Ovary (tissue), 3 donors: ENCODE measurements at regions not wholly inside any gene's neighbourhood (a gene's known extent, or its start where the extent isn't known, plus 50 kb on each side); places are given as distances from the start of the nearest gene placed in this dataset.

Source experiments
- CTCF ChIP-seq, 3 donors: fragments of 450-650 bp in 2 of 3; fragments of 200-600 bp in 1 of 3; IDR thresholded peaks; one replicate each; pipeline versions ENCODE4 v1.5.1 to v1.8.0; 2016 to 2022; ENCODE audit warnings: antibody characterized with exemption in 3 of 3, mild to moderate bottlenecking in 1 of 3
- POLR2A ChIP-seq: fragments of 450-650 bp; IDR thresholded peaks from one replicate; pipeline ENCODE4 v1.6.1; 2017; ENCODE audit warnings: antibody characterized with exemption, mild to moderate bottlenecking, moderate library complexity
- donor health status: DM: no; HTN: no; CAD: no.

- TF ChIP-seq POLR2A = no peak
- no peak for TF ChIP-seq CTCF (IDR thresholded peaks at IDR 0.05)
Observed at GRCh38 chr7:82668676-82669075, 225.1 kb upstream of the CACNA2D1 start.
